ENCODE measurements at regions not wholly inside any gene's neighbourhood (a gene's known extent, or its start where the extent isn't known, plus 50 kb on each side); places are given as distances from the start of the nearest gene placed in this dataset.

- CTCF ChIA-PET, result interaction anchor here (0.6 kb wide), 1 partner anchor 168 kb away, joined by 3 read pairs; no protein-coding TSS in a partner anchor
- no peak overlapping the region for H3K4me2 ChIP-seq (ENCODE audit: low read depth, low read length)
- H3K18ac ChIP-seq (ENCODE audit: low read depth, low read length), result peak overlapping the region; percentile 82
- peak overlapping the region; percentile 81 for H3K14ac ChIP-seq (replicated peaks; ENCODE audit: low read depth, low read length)
- H3K27me3 ChIP-seq (ENCODE audit: control insufficient read depth, insufficient read depth, low read length), result no peaks in the 10 kb centered on the region
- no peaks in the 10 kb centered on the region for H3K9me3 ChIP-seq (ENCODE audit: control insufficient read depth, insufficient read depth, low read length)
- DNase-seq (no peak), ATAC-seq (ENCODE audit: low read depth) (no peak)
- H4K91ac ChIP-seq (ENCODE audit: insufficient read depth, low read depth, low read length), result peak overlapping the region; percentile 68; the same call in 1 of the 2 replicates
- dilution Hi-C loops (cut with HindIII; ENCODE audit: low sequenced_read_pairs, unreplicated experiment), result no loop called here
- no peak overlapping the region for H2AFZ ChIP-seq (replicated peaks; ENCODE audit: low read length, poor library complexity)
- no peaks in the 10 kb centered on the region for H3K36me3 ChIP-seq (ENCODE audit: control insufficient read depth, insufficient read depth, low read length)
- no peak overlapping the region; the same call in 1 of the 2 replicates for H3K23ac ChIP-seq (ENCODE audit: low read depth, low read length)
- H3K9ac ChIP-seq (ENCODE audit: low read depth, low read length), result no peak overlapping the region
- H4K5ac ChIP-seq (ENCODE audit: low read depth, low read length), result peak overlapping the region; percentile 50; the same call in 1 of the 2 replicates
- H3K4me3 ChIP-seq (ENCODE audit: insufficient read depth, low read depth, low read length), result no peak overlapping the region
- H3K79me1 ChIP-seq (ENCODE audit: low read depth in 1 of 2, low read length in 2 of 2), result no peaks in the 10 kb centered on the region
- no TSS peak for BruUV-seq (replicated peaks)
- no peaks in the 10 kb centered on the region for H4K20me1 ChIP-seq (ENCODE audit: insufficient read depth, low read length)
- no peak for TF ChIP-seq MXI1 (IDR thresholded peaks at IDR 0.05; ENCODE audit: borderline replicate concordance, low read depth, low read length)
- no peak for TF ChIP-seq MAFK (IDR thresholded peaks at IDR 0.05; ENCODE audit: low read depth, low read length)
- TF ChIP-seq FOS (IDR thresholded peaks at IDR 0.05; ENCODE audit: low read depth, low read length), result no peak
- TF ChIP-seq USF2 (IDR thresholded peaks at IDR 0.05; ENCODE audit: low read depth, low read length), result no peak
- no peak for TF ChIP-seq CHD1 (IDR thresholded peaks at IDR 0.05; ENCODE audit: low read depth, low read length)
- TF ChIP-seq RFX5 (IDR thresholded peaks at IDR 0.05; ENCODE audit: low read depth, low read length), result no peak
- no peak for TF ChIP-seq RAD21 (IDR thresholded peaks at IDR 0.05; ENCODE audit: low read length)
- no peak for TF ChIP-seq ELK1 (IDR thresholded peaks at IDR 0.05; ENCODE audit: borderline replicate concordance, low read depth, low read length)
- TF ChIP-seq BHLHE40 (IDR thresholded peaks at IDR 0.05; ENCODE audit: low read depth, low read length), result no peak
- TF ChIP-seq RCOR1 (IDR thresholded peaks at IDR 0.05; ENCODE audit: insufficient replicate concordance, low read length), result no peak
- no peak for TF ChIP-seq MAZ (IDR thresholded peaks at IDR 0.05; ENCODE audit: borderline replicate concordance, low read depth, low read length)
- TF ChIP-seq CEBPB (IDR thresholded peaks at IDR 0.05; ENCODE audit: low read depth, low read length), result no peak
- TF ChIP-seq SMC3 (IDR thresholded peaks at IDR 0.05; ENCODE audit: low read depth, low read length), result no peak
- no peak for TF ChIP-seq CTCF (conservative IDR thresholded peaks at IDR 0.05; ENCODE audit: low read depth, low read length)
- H2BK120ac ChIP-seq (ENCODE audit: low read depth, low read length), result peak overlapping the region; percentile 80
- H2BK20ac ChIP-seq (ENCODE audit: low read depth, low read length), result peak overlapping the region; percentile 85
- peak overlapping the region; percentile 84 for H3K4ac ChIP-seq (ENCODE audit: low read depth, low read length)
- H3K56ac ChIP-seq (ENCODE audit: extremely low read depth, insufficient read depth, low read length), result no peak overlapping the region
- peak overlapping the region; percentile 7 for H2AK9ac ChIP-seq (replicated peaks; ENCODE audit: low read depth, low read length, poor library complexity)
- H3K9me1 ChIP-seq (ENCODE audit: insufficient read depth, low read length), result peaks cover 23% of the 10 kb centered on the region
- intact Hi-C loops (cut with micrococcal nuclease), result loop anchor here (10.0 kb wide), 1 partner anchor 377 kb away; no protein-coding TSS in a partner anchor
- no peak overlapping the region for H2BK5ac ChIP-seq (ENCODE audit: low read depth, low read length, poor library complexity, severe bottlenecking)
- peak overlapping the region; percentile 65; the same call in 2 of the 3 replicates for H2BK15ac ChIP-seq (ENCODE audit: low read depth, low read length)
- WGBS, 2 experiments (ENCODE audit: extremely low coverage in 2 of 2, insufficient read length in 1 of 2), result no CpG with 5 or more reads among the region's 4 CpGs
- peak overlapping the region; percentile 74 for H2AK5ac ChIP-seq (ENCODE audit: low read depth, low read length)
- peaks cover 22% of the 10 kb centered on the region for H3K4me1 ChIP-seq (ENCODE audit: control insufficient read depth, insufficient read depth, low read length)
- in situ Hi-C loops (cut with MboI; ENCODE audit: low sequenced_read_pairs), result no loop called here
- H3K27ac ChIP-seq (ENCODE audit: insufficient read depth, low read length), result no peak overlapping the region
- POLR2A ChIA-PET (ENCODE audit: unreplicated experiment), result no interaction called here
- peak overlapping the region in 1 of 2 experiments; percentile 77; a peak in 1 of 4 replicates for H4K8ac ChIP-seq (ENCODE audit: low read depth in 2 of 2, low read length in 2 of 2)
Observed at GRCh38 chr18:10351858-10352257, 102.6 kb upstream of the APCDD1 start.

All from IMR-90 (cell line).